Tibial nerve (tissue), 4 donors: ENCODE measurements at regions not wholly inside any gene's neighbourhood (a gene's known extent, or its start where the extent isn't known, plus 50 kb on each side); places are given as distances from the start of the nearest gene placed in this dataset.

Experiments used
- DNase-seq, 2 donors: peaks; one replicate each; pipeline ENCODE4 v3.0.0-alpha.2; 2019; ENCODE audit warnings: low spot score in 2 of 2
- H3K27ac ChIP-seq, 4 donors: fragments of 200-600 bp; sonication (generic) in 3 of 4; one replicate each; pipeline ENCODE4 v1.5.1; 2017 to 2019; ENCODE audit warnings: mild to moderate bottlenecking in 1 of 4
- H3K27me3 ChIP-seq, 2 donors: fragments of 200-600 bp; sonication (generic) in 1 of 2; one replicate each; pipeline versions ENCODE4 v1.5.1 to v1.6.0; 2017 to 2019
- H3K36me3 ChIP-seq, 3 donors: fragments of 200-600 bp; sonication (generic); one replicate each; pipeline ENCODE4 v1.5.1; 2018 to 2019
- H3K4me1 ChIP-seq, 4 donors: fragments of 200-600 bp; sonication (generic) in 3 of 4; one replicate each; pipeline ENCODE4 v1.5.1; 2017 to 2019
- H3K4me3 ChIP-seq, 4 donors: fragments of 200-600 bp; sonication (generic) in 3 of 4; one replicate each; pipeline ENCODE4 v1.5.1; 2017 to 2019; ENCODE audit warnings: mild to moderate bottlenecking in 1 of 4, moderate library complexity in 1 of 4
- H3K9me3 ChIP-seq, 4 donors: fragments of 200-600 bp; sonication (generic) in 3 of 4; one replicate each; pipeline ENCODE4 v1.5.1; 2017 to 2019
- CTCF ChIP-seq, 5 experiments: fragments of 200-600 bp in 3 of 5; fragments of 450-650 bp in 2 of 5; sonication (generic) in 3 of 5; IDR thresholded peaks; one replicate each; pipeline ENCODE4 v1.5.1; 2016 to 2019; ENCODE audit warnings: antibody characterized with exemption in 5 of 5, mild to moderate bottlenecking in 3 of 5, moderate library complexity in 2 of 5
- EP300 ChIP-seq, 2 donors: sonication (generic); formaldehyde crosslinking; IDR thresholded peaks; one replicate each; pipeline ENCODE4 v1.6.1; 2017; ENCODE audit warnings: antibody characterized with exemption in 2 of 2, mild to moderate bottlenecking in 1 of 2
- POLR2A ChIP-seq, 2 donors: fragments of 450-650 bp; IDR thresholded peaks; one replicate each; pipeline ENCODE4 v1.6.1; 2017; ENCODE audit warnings: antibody characterized with exemption in 2 of 2, mild to moderate bottlenecking in 2 of 2, moderate library complexity in 2 of 2
- WGBS, 2 donors: methylation state at CpG; one replicate each; pipeline ENCODE4 v1.1.5; 2018; 5-methylcytosine and 5-hydroxymethylcytosine counted together

- DNase-seq: no peak
- H3K27me3 ChIP-seq: no peaks in the 10 kb centered on the region
- WGBS, 2 donors: 69 to 72% methylated on average over 3 of the region's 3 CpGs
- H3K4me1 ChIP-seq: no peaks in the 10 kb centered on the region
- no peak overlapping the region for H3K27ac ChIP-seq
- no peak for TF ChIP-seq POLR2A (IDR thresholded peaks at IDR 0.05)
- no peak for TF ChIP-seq EP300 (IDR thresholded peaks at IDR 0.05)
- no peak for TF ChIP-seq CTCF (IDR thresholded peaks at IDR 0.05)
- no peaks in the 10 kb centered on the region for H3K36me3 ChIP-seq
- H3K9me3 ChIP-seq: peaks cover 0 to 5% (median 0%) of the 10 kb centered on the region in 4 donors
- no peak overlapping the region for H3K4me3 ChIP-seq
These were observed 92.2 kb upstream of the INTU start for GRCh38 chr4:127540497-127541025.

DNA sequence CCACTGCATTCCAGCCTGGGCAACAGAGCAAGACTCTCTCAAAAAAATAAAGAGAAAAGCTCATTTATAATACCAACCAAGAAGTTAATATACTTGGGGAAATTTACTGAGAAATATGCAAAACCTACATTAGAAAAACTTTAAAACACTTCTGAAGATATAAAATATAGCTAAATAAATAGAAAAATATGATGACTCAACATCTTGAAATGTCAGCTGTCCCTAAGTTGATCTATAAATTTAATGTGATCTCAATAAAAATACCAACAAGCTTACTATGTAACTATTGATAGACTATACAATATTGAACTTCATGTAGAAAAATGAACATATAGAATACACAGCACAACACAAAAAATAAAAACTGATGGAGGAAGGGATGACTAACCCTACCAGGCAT is 87.5 kb upstream of the INTU start:
- no peak overlapping the region for H3K4me3 ChIP-seq
- no peak overlapping the region for H3K27ac ChIP-seq
- DNase-seq: no peak
- no peaks in the 10 kb centered on the region for H3K36me3 ChIP-seq
- peaks cover 0 to 10% (median 0%) of the 10 kb centered on the region in 4 donors for H3K4me1 ChIP-seq
- no peak for TF ChIP-seq POLR2A (IDR thresholded peaks at IDR 0.05)
- no peak for TF ChIP-seq CTCF (IDR thresholded peaks at IDR 0.05)
- TF ChIP-seq EP300 (IDR thresholded peaks at IDR 0.05): no peak
- no peaks in the 10 kb centered on the region for H3K27me3 ChIP-seq
- peaks cover 0 to 5% (median 0%) of the 10 kb centered on the region in 4 donors for H3K9me3 ChIP-seq

DNA sequence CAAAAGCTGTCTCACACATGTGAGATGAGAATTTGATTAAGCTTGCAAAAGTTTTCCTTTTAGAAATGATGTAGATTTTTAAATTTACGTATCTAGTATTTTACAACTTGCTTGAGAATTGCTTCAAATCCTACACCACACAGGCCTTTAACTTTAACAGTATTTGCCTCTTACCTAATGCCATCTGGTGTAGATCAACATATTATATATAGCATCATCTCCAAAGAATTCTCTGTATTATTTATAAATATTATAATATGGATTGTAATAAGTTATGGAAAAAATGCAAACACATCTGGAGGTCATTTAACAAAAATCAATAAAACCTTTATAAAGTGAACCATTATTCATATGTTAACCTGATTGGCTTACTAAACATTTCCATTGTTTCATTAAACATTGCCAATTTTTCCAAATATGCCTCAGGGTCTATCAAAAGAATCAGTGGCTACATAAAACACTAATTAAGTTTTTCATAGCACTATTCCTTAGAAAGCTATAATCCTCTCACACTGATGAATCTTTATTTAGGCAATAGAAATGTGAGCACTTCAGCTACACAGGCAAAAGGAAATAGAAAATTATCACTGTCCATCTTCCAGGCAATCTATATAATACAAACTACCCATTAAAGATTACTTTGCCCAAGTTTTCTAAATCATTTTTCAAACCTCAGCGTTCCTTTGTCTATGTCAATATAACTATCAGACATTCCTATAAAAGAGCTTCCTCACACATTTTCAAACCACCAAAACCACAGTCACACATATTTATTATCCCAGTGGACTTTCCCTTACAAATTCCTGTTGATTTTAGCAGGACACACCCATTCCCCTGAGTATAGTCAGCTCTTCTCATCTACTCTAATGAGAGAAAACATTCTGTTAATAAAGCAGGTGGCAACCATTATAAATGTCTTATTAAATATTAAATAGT is 83.5 kb upstream of the INTU start:
- peaks cover 0 to 5% (median 0%) of the 10 kb centered on the region in 4 donors for H3K9me3 ChIP-seq
- H3K27me3 ChIP-seq: no peaks in the 10 kb centered on the region
- no peak overlapping the region for H3K27ac ChIP-seq
- 73 to 77% methylated on average over 2 of the region's 2 CpGs for WGBS, 2 donors
- TF ChIP-seq CTCF (IDR thresholded peaks at IDR 0.05) (no peak), EP300 (IDR thresholded peaks at IDR 0.05) (no peak), POLR2A (IDR thresholded peaks at IDR 0.05) (no peak)
- H3K4me3 ChIP-seq: no peak overlapping the region
- H3K36me3 ChIP-seq: no peaks in the 10 kb centered on the region
- peaks cover 0 to 10% (median 0%) of the 10 kb centered on the region in 4 donors for H3K4me1 ChIP-seq
- no peak for DNase-seq

GRCh38 chr4:127555106-127555505 is 77.7 kb upstream of the INTU start:
- no peaks in the 10 kb centered on the region for H3K27me3 ChIP-seq
- DNase-seq: no peak
- no peaks in the 10 kb centered on the region for H3K36me3 ChIP-seq
- no peak overlapping the region for H3K27ac ChIP-seq
- WGBS, 2 donors: 90 to 96% methylated on average over 1 of the region's 1 CpG
- TF ChIP-seq CTCF (IDR thresholded peaks at IDR 0.05) (no peak), EP300 (IDR thresholded peaks at IDR 0.05) (no peak), POLR2A (IDR thresholded peaks at IDR 0.05) (no peak)
- H3K4me3 ChIP-seq: no peak overlapping the region
- H3K9me3 ChIP-seq: no peaks in the 10 kb centered on the region
- no peaks in the 10 kb centered on the region for H3K4me1 ChIP-seq

- no peak overlapping the region for H3K27ac ChIP-seq
- H3K9me3 ChIP-seq: no peaks in the 10 kb centered on the region
- no peaks in the 10 kb centered on the region for H3K27me3 ChIP-seq
- 90 to 92% methylated on average over 4 of the region's 4 CpGs for WGBS, 2 donors
- no peak for DNase-seq
- H3K36me3 ChIP-seq: no peaks in the 10 kb centered on the region
- no peak overlapping the region for H3K4me3 ChIP-seq
- H3K4me1 ChIP-seq: no peaks in the 10 kb centered on the region
- TF ChIP-seq CTCF (IDR thresholded peaks at IDR 0.05): no peak
- TF ChIP-seq EP300 (IDR thresholded peaks at IDR 0.05): no peak
- TF ChIP-seq POLR2A (IDR thresholded peaks at IDR 0.05): no peak
These were observed 74.7 kb upstream of the INTU start for GRCh38 chr4:127558088-127558487.
